ENCODE measurements at regions not wholly inside any gene's neighbourhood (a gene's known extent, or its start where the extent isn't known, plus 50 kb on each side); places are given as distances from the start of the nearest gene placed in this dataset.

DNA sequence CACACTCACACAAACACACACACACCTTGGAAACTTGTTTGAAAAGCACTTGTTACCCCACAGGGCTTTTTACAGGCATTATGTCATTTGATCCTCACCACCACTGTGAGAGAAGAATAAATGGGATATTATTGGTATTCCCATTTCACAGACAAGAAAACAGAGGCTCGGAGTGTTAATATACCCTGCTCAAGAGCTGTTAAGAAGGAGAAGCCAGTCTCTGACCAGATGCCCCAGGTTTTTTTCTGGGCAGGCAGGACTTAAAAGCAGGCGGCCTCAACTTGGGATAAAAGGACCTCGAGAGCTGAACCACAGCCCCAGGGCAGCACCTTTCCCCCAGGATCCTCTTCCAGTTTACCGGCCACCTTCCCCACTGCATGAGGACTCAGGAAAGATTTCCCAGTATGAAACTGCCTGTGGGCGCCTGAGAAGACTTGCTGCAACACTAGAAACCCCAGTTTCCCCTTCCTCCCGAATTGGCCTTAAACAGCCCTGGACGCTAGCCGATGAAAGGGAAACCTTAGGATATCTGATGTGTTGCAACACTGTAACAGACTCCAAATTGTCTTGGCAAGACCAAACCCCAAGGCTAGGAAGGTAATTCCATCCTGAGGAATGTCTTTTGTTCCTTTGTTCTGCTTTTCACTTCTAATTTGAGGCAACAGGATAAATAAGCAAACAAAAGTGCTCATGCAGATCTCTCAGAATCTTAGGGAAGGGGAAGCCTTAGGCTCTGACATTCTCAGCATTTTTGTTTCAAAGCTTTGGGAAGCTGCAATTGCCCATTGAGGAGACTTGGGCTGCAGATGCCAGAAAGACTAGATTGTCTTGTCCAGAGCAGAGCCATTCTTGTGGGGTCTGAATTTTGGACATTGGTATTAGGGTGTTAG, 173.5 kb downstream of the TRIM29 start:
- H3F3A ChIP-seq (ENCODE audit: control insufficient read depth, insufficient read depth): no peaks in the 10 kb centered on the region
- H3K9me3 ChIP-seq (ENCODE audit: control insufficient read depth, insufficient read depth, low read length): no peaks in the 10 kb centered on the region
- H3K36me3 ChIP-seq (ENCODE audit: control insufficient read depth, low read length): no peaks in the 10 kb centered on the region
- no peaks in the 10 kb centered on the region for H3K4me1 ChIP-seq (ENCODE audit: control insufficient read depth, low read length)
- no peaks in the 10 kb centered on the region for H4K20me1 ChIP-seq (ENCODE audit: control insufficient read depth, insufficient read depth, low read depth, low read length)
- H3K27ac ChIP-seq (ENCODE audit: low read depth, low read length): no peak overlapping the region
- peaks cover 12% of the 10 kb centered on the region; the same call in 1 of the 2 replicates for H3K27me3 ChIP-seq (ENCODE audit: control insufficient read depth, low read length)
- no peak overlapping the region for H3K4me3 ChIP-seq (ENCODE audit: low read length)
- H3K4me2 ChIP-seq (ENCODE audit: low read length): no peak overlapping the region
- TF ChIP-seq, protein P1, sequence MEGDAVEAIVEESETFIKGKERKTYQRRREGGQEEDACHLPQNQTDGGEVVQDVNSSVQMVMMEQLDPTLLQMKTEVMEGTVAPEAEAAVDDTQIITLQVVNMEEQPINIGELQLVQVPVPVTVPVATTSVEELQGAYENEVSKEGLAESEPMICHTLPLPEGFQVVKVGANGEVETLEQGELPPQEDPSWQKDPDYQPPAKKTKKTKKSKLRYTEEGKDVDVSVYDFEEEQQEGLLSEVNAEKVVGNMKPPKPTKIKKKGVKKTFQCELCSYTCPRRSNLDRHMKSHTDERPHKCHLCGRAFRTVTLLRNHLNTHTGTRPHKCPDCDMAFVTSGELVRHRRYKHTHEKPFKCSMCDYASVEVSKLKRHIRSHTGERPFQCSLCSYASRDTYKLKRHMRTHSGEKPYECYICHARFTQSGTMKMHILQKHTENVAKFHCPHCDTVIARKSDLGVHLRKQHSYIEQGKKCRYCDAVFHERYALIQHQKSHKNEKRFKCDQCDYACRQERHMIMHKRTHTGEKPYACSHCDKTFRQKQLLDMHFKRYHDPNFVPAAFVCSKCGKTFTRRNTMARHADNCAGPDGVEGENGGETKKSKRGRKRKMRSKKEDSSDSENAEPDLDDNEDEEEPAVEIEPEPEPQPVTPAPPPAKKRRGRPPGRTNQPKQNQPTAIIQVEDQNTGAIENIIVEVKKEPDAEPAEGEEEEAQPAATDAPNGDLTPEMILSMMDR (IDR thresholded peaks at IDR 0.05; ENCODE audit: low read depth, low read length, poor library complexity, severe bottlenecking): no peak
- TF ChIP-seq EZH2phosphoT487 (IDR thresholded peaks at IDR 0.05; ENCODE audit: borderline replicate concordance, low read length): no peak
- no peaks in the 10 kb centered on the region for H3K79me2 ChIP-seq (ENCODE audit: control insufficient read depth, low read length)
- H3K9me2 ChIP-seq (replicated peaks; ENCODE audit: control insufficient read depth, low read length): no peaks in the 10 kb centered on the region

DNA sequence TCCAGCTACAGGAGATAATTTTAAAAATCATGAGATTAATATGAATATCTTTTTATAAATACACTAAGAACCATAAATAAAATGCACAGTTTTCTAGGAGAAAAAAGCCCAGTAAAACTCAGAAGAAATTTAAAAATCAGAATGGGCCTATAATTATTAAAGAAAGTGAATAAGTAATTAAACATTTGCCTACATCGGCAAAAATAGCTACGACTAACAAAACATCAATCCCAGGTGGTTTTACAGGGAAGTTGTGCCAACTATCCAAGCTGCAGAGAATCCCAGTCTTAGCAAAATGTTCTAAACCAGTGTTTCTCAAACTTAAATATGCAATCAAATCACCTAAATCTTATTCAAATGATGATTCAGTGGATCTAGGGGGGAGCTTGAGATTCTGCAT, 180.0 kb downstream of the TRIM29 start:
- no peak for TF ChIP-seq EZH2phosphoT487 (IDR thresholded peaks at IDR 0.05; ENCODE audit: borderline replicate concordance, low read length)
- TF ChIP-seq, protein P1 (IDR thresholded peaks at IDR 0.05; ENCODE audit: low read depth, low read length, poor library complexity, severe bottlenecking): no peak
- Histone ChIP-seq H3K27ac (ENCODE audit: low read depth, low read length) (no peak overlapping the region), H3K4me2 (ENCODE audit: low read length) (no peak overlapping the region), H3K36me3 (ENCODE audit: control insufficient read depth, low read length) (no peaks in the 10 kb centered on the region), H3K9me2 (replicated peaks; ENCODE audit: control insufficient read depth, low read length) (no peaks in the 10 kb centered on the region), H3K27me3 (ENCODE audit: control insufficient read depth, low read length) (peaks cover 9% of the 10 kb centered on the region; the same call in 1 of the 2 replicates), H3K9me3 (ENCODE audit: control insufficient read depth, insufficient read depth, low read length) (no peaks in the 10 kb centered on the region), H3K4me3 (ENCODE audit: low read length) (no peak overlapping the region), H3K79me2 (ENCODE audit: control insufficient read depth, low read length) (no peaks in the 10 kb centered on the region), H3F3A (ENCODE audit: control insufficient read depth, insufficient read depth) (no peaks in the 10 kb centered on the region), H3K4me1 (ENCODE audit: control insufficient read depth, low read length) (no peaks in the 10 kb centered on the region), H4K20me1 (ENCODE audit: control insufficient read depth, insufficient read depth, low read depth, low read length) (no peaks in the 10 kb centered on the region)

DNA sequence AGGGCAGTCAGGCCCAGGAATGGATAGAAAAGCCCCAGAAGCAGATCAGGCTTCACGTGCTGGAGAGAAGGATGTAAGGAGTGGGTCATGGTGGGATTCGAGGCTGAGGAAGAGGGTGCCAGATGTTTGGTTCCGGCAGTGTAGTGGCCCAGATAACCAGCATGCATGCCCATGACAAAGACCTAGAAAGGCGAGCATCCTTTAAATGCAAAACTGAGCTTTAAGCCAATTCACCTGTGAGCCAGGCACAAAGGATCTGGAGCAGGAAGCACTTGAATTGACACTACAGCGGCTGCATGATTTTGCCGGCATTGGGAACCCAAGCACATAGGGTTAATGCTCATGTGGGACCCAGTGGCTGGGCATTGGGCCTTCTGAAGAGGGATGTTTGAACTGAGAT, 185.5 kb downstream of the TRIM29 start:
- H3K79me2 ChIP-seq (ENCODE audit: control insufficient read depth, low read length): no peaks in the 10 kb centered on the region
- no peaks in the 10 kb centered on the region for H3K9me3 ChIP-seq (ENCODE audit: control insufficient read depth, insufficient read depth, low read length)
- peaks cover 6% of the 10 kb centered on the region; the same call in 1 of the 2 replicates for H3K27me3 ChIP-seq (ENCODE audit: control insufficient read depth, low read length)
- H4K20me1 ChIP-seq (ENCODE audit: control insufficient read depth, insufficient read depth, low read depth, low read length): no peaks in the 10 kb centered on the region
- H3K27ac ChIP-seq (ENCODE audit: low read depth, low read length): no peak overlapping the region
- no peaks in the 10 kb centered on the region for H3K4me1 ChIP-seq (ENCODE audit: control insufficient read depth, low read length)
- no peak overlapping the region for H3K4me2 ChIP-seq (ENCODE audit: low read length)
- TF ChIP-seq, protein P1 (IDR thresholded peaks at IDR 0.05; ENCODE audit: low read depth, low read length, poor library complexity, severe bottlenecking): no peak
- no peak for TF ChIP-seq EZH2phosphoT487 (IDR thresholded peaks at IDR 0.05; ENCODE audit: borderline replicate concordance, low read length)
- H3K9me2 ChIP-seq (replicated peaks; ENCODE audit: control insufficient read depth, low read length): no peaks in the 10 kb centered on the region
- H3K4me3 ChIP-seq (ENCODE audit: low read length): no peak overlapping the region
- H3K36me3 ChIP-seq (ENCODE audit: control insufficient read depth, low read length): no peaks in the 10 kb centered on the region
- H3F3A ChIP-seq (ENCODE audit: control insufficient read depth, insufficient read depth): no peaks in the 10 kb centered on the region
